ENCODE measurements at regions not wholly inside any gene's neighbourhood (a gene's known extent, or its start where the extent isn't known, plus 50 kb on each side); places are given as distances from the start of the nearest gene placed in this dataset.

DNA sequence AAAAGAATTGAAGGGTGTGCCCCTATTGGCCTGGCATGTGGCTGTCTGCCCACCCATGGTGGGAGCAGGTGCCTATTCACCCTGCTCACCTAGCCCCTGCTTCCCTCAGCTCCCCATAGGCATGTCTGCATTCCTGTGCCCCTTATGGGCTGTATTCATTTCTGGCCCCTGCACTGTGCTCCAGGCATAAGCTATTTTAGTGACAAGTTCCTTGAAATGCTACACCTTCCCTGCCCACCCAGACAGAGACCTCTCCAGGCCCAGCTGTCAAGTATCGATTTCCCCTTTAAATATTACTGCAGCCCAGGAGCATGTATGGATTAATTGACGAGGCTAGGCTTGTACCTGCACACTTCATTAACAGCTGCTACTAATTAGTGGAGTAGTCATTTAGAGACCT is 235.4 kb downstream of the RPS24 start:
- H3K36me3 Mint-ChIP-seq (ENCODE audit: low read depth) = peaks cover 2% of the 10 kb centered on the region
- no peak overlapping the region for H3K4me3 Mint-ChIP-seq (ENCODE audit: unreplicated experiment)
- H3K4me1 Mint-ChIP-seq (ENCODE audit: low read depth) = peaks cover 6% of the 10 kb centered on the region
- H3K27me3 Mint-ChIP-seq (ENCODE audit: low read depth) = peaks cover 3% of the 10 kb centered on the region
- DNase-seq (ENCODE audit: low spot score) = no peak
- H3K9me3 Mint-ChIP-seq (ENCODE audit: low read depth) = peaks cover 13% of the 10 kb centered on the region
- H3K27ac Mint-ChIP-seq (ENCODE audit: unreplicated experiment) = no peak overlapping the region
- TF ChIP-seq, protein P1, sequence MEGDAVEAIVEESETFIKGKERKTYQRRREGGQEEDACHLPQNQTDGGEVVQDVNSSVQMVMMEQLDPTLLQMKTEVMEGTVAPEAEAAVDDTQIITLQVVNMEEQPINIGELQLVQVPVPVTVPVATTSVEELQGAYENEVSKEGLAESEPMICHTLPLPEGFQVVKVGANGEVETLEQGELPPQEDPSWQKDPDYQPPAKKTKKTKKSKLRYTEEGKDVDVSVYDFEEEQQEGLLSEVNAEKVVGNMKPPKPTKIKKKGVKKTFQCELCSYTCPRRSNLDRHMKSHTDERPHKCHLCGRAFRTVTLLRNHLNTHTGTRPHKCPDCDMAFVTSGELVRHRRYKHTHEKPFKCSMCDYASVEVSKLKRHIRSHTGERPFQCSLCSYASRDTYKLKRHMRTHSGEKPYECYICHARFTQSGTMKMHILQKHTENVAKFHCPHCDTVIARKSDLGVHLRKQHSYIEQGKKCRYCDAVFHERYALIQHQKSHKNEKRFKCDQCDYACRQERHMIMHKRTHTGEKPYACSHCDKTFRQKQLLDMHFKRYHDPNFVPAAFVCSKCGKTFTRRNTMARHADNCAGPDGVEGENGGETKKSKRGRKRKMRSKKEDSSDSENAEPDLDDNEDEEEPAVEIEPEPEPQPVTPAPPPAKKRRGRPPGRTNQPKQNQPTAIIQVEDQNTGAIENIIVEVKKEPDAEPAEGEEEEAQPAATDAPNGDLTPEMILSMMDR (IDR thresholded peaks at IDR 0.05) = no peak

DNA sequence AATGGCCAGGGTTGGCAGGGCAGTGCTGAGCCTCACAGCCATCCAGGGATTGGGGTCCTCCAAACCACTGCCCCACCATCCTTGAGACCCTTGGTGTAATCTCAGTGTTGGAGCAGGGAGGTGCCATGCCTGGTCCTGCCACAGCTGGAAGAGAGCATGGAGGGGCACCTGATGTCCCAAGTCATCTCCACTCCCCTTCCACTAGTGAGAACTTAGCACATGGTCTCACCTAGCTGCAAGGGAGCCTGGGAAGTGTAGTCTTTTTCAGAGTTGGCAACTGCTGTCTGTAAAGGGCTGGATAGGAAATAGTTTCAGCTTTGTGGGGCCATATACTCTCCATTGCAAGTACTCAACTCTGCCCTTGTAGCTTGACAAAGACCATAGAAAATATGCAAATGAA is 238.7 kb downstream of the RPS24 start:
- DNase-seq (ENCODE audit: low spot score) = peak; percentile 49
- H3K27ac Mint-ChIP-seq (ENCODE audit: unreplicated experiment) = no peak overlapping the region
- H3K27me3 Mint-ChIP-seq (ENCODE audit: low read depth) = peaks cover 21% of the 10 kb centered on the region
- peaks cover 3% of the 10 kb centered on the region for H3K4me1 Mint-ChIP-seq (ENCODE audit: low read depth)
- TF ChIP-seq, protein P1 (IDR thresholded peaks at IDR 0.05) = no peak
- H3K4me3 Mint-ChIP-seq (ENCODE audit: unreplicated experiment) = no peak overlapping the region
- peaks cover 13% of the 10 kb centered on the region for H3K9me3 Mint-ChIP-seq (ENCODE audit: low read depth)
- H3K36me3 Mint-ChIP-seq (ENCODE audit: low read depth) = peaks cover 2% of the 10 kb centered on the region

DNA sequence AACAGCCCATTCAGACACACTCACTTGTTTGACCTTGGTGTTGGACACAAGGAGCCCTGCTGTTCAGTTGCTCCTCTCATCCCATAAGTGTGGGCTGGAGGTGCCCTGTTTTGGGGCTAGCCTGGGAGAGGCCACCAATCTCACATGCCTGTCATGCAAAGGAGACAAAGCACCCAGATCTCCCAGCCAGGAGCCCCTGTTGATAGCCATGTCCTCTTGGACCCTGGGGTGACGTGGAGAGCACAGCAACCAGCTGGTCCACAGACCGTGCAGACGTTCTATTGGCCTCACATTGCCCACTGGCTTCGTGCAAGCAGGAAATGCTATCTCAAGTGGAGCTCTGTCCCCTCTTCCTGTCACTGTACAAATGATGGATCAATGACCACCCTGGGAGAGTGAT is 240.8 kb downstream of the RPS24 start:
- H3K9me3 Mint-ChIP-seq (ENCODE audit: low read depth) = peaks cover 7% of the 10 kb centered on the region
- no peaks in the 10 kb centered on the region for H3K36me3 Mint-ChIP-seq (ENCODE audit: low read depth)

DNA sequence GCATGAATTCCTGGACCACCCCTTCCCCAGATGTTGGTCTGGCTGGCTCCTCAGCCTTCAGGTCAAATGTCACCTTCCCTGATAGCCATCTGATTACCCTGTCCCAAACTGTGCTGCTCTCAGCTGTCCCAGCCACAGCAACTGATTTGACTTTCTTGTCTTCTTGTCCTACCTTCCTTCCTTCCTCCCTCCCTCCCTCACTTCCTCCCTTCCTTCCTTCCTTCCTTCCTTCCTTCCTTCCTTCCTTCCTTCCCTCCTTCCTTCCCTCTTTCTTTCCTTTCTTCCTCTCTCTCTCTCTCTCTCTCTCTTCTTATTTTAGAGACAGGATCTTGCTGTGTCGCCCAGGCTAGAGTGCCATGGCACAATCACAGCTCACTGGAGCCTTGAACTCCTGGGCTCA is 242.5 kb downstream of the RPS24 start:
- Mint-ChIP-seq H3K27ac (ENCODE audit: unreplicated experiment) (no peak overlapping the region), H3K27me3 (ENCODE audit: low read depth) (peaks cover 27% of the 10 kb centered on the region), H3K4me3 (ENCODE audit: unreplicated experiment) (no peak overlapping the region), H3K36me3 (ENCODE audit: low read depth) (no peaks in the 10 kb centered on the region), H3K9me3 (ENCODE audit: low read depth) (peaks cover 7% of the 10 kb centered on the region), H3K4me1 (ENCODE audit: low read depth) (no peaks in the 10 kb centered on the region)
- DNase-seq (ENCODE audit: low spot score) = no peak
- TF ChIP-seq, protein P1 (IDR thresholded peaks at IDR 0.05) = no peak

More for the DNA sequence above, 240.8 kb downstream of the RPS24 start:
- TF ChIP-seq, protein P1 (IDR thresholded peaks at IDR 0.05) = no peak
- Mint-ChIP-seq H3K27me3 (ENCODE audit: low read depth) (peaks cover 24% of the 10 kb centered on the region), H3K4me3 (ENCODE audit: unreplicated experiment) (no peak overlapping the region), H3K4me1 (ENCODE audit: low read depth) (no peaks in the 10 kb centered on the region), H3K27ac (ENCODE audit: unreplicated experiment) (no peak overlapping the region)
- peak; percentile 51 for DNase-seq (ENCODE audit: low spot score)

DNA sequence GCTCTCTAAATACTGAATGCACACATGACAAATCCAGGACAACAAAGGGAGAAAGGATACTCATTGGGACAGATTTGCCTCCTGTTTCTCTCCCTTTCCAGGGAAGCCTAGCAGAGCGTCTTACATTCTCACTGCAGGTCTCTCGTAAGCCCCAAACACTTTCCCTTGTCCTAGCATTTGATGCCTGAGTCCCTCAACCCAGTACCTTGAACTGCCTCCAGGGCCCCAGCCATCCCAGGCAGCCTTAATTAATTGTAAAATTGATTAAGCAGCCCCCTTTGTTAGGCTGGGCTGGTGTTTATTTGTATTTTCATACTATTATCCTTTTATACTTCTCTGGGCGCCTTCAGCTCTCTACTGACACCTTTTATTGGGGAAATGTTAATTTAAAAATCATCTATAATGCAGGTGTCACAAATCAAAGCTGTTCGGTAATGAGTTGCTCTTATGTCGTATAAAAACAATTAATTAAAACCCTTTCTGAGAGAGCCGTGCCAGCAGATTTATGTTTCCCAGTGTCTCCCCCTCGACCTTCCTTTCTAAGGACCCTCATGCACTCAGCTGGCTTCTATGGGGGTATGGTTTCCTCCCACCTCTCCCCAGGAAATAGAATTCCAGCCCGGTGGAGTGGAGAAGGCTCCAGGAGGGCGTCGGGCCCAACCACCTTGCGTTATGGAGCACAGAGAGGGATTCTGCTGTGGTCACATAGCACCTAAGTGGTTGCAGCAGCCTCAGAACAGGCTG is 243.8 kb downstream of the RPS24 start:
- Mint-ChIP-seq H3K36me3 (ENCODE audit: low read depth) (no peaks in the 10 kb centered on the region), H3K9me3 (ENCODE audit: low read depth) (peaks cover 3% of the 10 kb centered on the region), H3K4me3 (ENCODE audit: unreplicated experiment) (no peak overlapping the region), H3K4me1 (ENCODE audit: low read depth) (no peaks in the 10 kb centered on the region), H3K27me3 (ENCODE audit: low read depth) (peaks cover 27% of the 10 kb centered on the region), H3K27ac (ENCODE audit: unreplicated experiment) (no peak overlapping the region)
- no peak for DNase-seq (ENCODE audit: low spot score)
- TF ChIP-seq, protein P1 (IDR thresholded peaks at IDR 0.05) = no peak
